ENCODE measurements at regions not wholly inside any gene's neighbourhood (a gene's known extent, or its start where the extent isn't known, plus 50 kb on each side); places are given as distances from the start of the nearest gene placed in this dataset.

GRCh38 chr16:48899500-48899899 is 289.5 kb upstream of the N4BP1 start:
- no peak for TF ChIP-seq EZH2 (IDR thresholded peaks at IDR 0.05; ENCODE audit: borderline replicate concordance, insufficient read depth, low read depth, low read length, poor library complexity, severe bottlenecking)
- TF ChIP-seq, protein P1, sequence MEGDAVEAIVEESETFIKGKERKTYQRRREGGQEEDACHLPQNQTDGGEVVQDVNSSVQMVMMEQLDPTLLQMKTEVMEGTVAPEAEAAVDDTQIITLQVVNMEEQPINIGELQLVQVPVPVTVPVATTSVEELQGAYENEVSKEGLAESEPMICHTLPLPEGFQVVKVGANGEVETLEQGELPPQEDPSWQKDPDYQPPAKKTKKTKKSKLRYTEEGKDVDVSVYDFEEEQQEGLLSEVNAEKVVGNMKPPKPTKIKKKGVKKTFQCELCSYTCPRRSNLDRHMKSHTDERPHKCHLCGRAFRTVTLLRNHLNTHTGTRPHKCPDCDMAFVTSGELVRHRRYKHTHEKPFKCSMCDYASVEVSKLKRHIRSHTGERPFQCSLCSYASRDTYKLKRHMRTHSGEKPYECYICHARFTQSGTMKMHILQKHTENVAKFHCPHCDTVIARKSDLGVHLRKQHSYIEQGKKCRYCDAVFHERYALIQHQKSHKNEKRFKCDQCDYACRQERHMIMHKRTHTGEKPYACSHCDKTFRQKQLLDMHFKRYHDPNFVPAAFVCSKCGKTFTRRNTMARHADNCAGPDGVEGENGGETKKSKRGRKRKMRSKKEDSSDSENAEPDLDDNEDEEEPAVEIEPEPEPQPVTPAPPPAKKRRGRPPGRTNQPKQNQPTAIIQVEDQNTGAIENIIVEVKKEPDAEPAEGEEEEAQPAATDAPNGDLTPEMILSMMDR (IDR thresholded peaks at IDR 0.05): no peak
- no peaks in the 10 kb centered on the region for H3K4me1 ChIP-seq (ENCODE audit: control insufficient read depth in 2 of 2, insufficient read depth in 2 of 2, low read length in 2 of 2)
- H3K4me3 ChIP-seq (ENCODE audit: control extremely low read depth in 1 of 5, extremely low read depth in 1 of 5, insufficient read depth in 1 of 5, low read depth in 2 of 5, low read length in 4 of 5): no peak overlapping the region
- H3K27ac ChIP-seq (ENCODE audit: low read length in 2 of 2): no peak overlapping the region
- Mint-ChIP-seq H3K27ac (no peak overlapping the region), H3K27me3 (no peaks in the 10 kb centered on the region), H3K4me1 (no peaks in the 10 kb centered on the region), H3K4me3 (no peak overlapping the region), H3K9me3 (ENCODE audit: insufficient read depth) (no peaks in the 10 kb centered on the region)
- intact Hi-C loops (cut with micrococcal nuclease): no loop called here
- no peak for ATAC-seq (ENCODE audit: low read depth)
- ChIA-PET CTCF (no interaction called here), POLR2A (no interaction called here)
- no peak overlapping the region for H3K9ac ChIP-seq (ENCODE audit: low read length)
- no peaks in the 10 kb centered on the region for H3K36me3 ChIP-seq (replicated peaks in 1 of 2; ENCODE audit: control extremely low read depth in 1 of 2, control insufficient read depth in 1 of 2, extremely low read depth in 1 of 2, insufficient read depth in 2 of 2, low read length in 1 of 2)
- 75% methylated on average over 1 of the region's 1 CpG for WGBS (ENCODE audit: insufficient coverage)
- H3K79me2 ChIP-seq (ENCODE audit: control insufficient read depth, insufficient read depth, low read length): no peaks in the 10 kb centered on the region
- no peaks in the 10 kb centered on the region for H3K27me3 ChIP-seq (replicated peaks in 1 of 4; ENCODE audit: control extremely low read depth in 1 of 4, control insufficient read depth in 3 of 4, insufficient read depth in 4 of 4, low read length in 3 of 4)
- no peak overlapping the region for H3K4me2 ChIP-seq (replicated peaks; ENCODE audit: low read depth, low read length, poor library complexity, severe bottlenecking)
- no peaks in the 10 kb centered on the region for H3K9me3 ChIP-seq (ENCODE audit: control extremely low read depth in 1 of 3, control insufficient read depth in 2 of 3, insufficient read depth in 1 of 3, low read length in 2 of 3)
- H4K20me1 ChIP-seq (ENCODE audit: control insufficient read depth, insufficient read depth, low read length, poor library complexity, severe bottlenecking): no peaks in the 10 kb centered on the region
- DNase-seq: no peak
- H2AFZ ChIP-seq (ENCODE audit: insufficient read depth, low read depth, low read length, poor library complexity, severe bottlenecking): no peak overlapping the region

DNA sequence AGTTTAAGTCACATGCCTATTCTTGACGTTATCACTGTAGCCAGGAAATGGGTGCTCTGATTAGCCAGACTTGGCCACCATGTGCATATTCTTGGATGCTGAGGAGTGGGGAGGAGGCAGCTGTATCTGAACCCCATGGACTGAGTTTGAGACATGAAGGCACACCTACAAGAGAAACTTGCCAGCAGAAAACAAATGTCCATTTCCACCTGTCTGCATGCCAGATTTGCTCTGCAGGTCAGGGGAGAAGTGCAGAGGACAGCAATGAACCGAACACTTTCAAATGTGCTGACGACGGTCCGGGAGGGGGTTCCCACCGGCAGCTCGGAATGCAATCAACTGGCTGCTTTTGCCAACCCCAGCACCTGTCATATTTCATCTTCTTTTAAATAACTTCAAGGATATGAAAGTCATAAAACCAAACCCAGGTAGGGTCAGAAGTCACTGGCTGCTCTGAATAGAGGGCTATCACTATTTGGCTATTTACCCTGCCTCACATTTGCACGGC is 287.8 kb upstream of the N4BP1 start:
- CTCF ChIA-PET: no interaction called here
- Histone ChIP-seq H3K4me3 (ENCODE audit: control extremely low read depth in 1 of 5, extremely low read depth in 1 of 5, insufficient read depth in 1 of 5, low read depth in 2 of 5, low read length in 4 of 5) (no peak overlapping the region), H3K9ac (ENCODE audit: low read length) (no peak overlapping the region), H3K4me1 (ENCODE audit: control insufficient read depth in 2 of 2, insufficient read depth in 2 of 2, low read length in 2 of 2) (no peaks in the 10 kb centered on the region), H3K79me2 (ENCODE audit: control insufficient read depth, insufficient read depth, low read length) (no peaks in the 10 kb centered on the region), H3K27me3 (replicated peaks in 1 of 4; ENCODE audit: control extremely low read depth in 1 of 4, control insufficient read depth in 3 of 4, insufficient read depth in 4 of 4, low read length in 3 of 4) (no peaks in the 10 kb centered on the region), H3K4me2 (replicated peaks; ENCODE audit: low read depth, low read length, poor library complexity, severe bottlenecking) (no peak overlapping the region), H3K36me3 (replicated peaks in 1 of 2; ENCODE audit: control extremely low read depth in 1 of 2, control insufficient read depth in 1 of 2, extremely low read depth in 1 of 2, insufficient read depth in 2 of 2, low read length in 1 of 2) (no peaks in the 10 kb centered on the region), H3K9me3 (ENCODE audit: control extremely low read depth in 1 of 3, control insufficient read depth in 2 of 3, insufficient read depth in 1 of 3, low read length in 2 of 3) (peaks cover 0 to 3% (median 0%) of the 10 kb centered on the region in 3 donors), H4K20me1 (ENCODE audit: control insufficient read depth, insufficient read depth, low read length, poor library complexity, severe bottlenecking) (no peaks in the 10 kb centered on the region), H3K27ac (ENCODE audit: low read length in 2 of 2) (no peak overlapping the region), H2AFZ (ENCODE audit: insufficient read depth, low read depth, low read length, poor library complexity, severe bottlenecking) (no peak overlapping the region)
- Mint-ChIP-seq H3K9me3 (ENCODE audit: insufficient read depth) (no peaks in the 10 kb centered on the region), H3K4me1 (no peaks in the 10 kb centered on the region), H3K27ac (no peak overlapping the region), H3K4me3 (no peak overlapping the region), H3K27me3 (no peaks in the 10 kb centered on the region)
- DNase-seq: no peak
- intact Hi-C loops (cut with micrococcal nuclease): no loop called here
- no peak for ATAC-seq (ENCODE audit: low read depth)
- 90% methylated on average over 4 of the region's 8 CpGs for whole genome bisulfite sequencing (ENCODE audit: insufficient coverage)
- TF ChIP-seq, protein P1 (IDR thresholded peaks at IDR 0.05): no peak
- TF ChIP-seq EZH2 (IDR thresholded peaks at IDR 0.05; ENCODE audit: borderline replicate concordance, insufficient read depth, low read depth, low read length, poor library complexity, severe bottlenecking): no peak
- POLR2A ChIA-PET: no interaction called here

Data from B cell (primary cell).